HepG2 (cell line): ENCODE measurements at regions not wholly inside any gene's neighbourhood (a gene's known extent, or its start where the extent isn't known, plus 50 kb on each side); places are given as distances from the start of the nearest gene placed in this dataset.

Source experiments
- ATAC-seq: fragments of 200-7000 bp; cut with Tn5 transposase; 3 replicates; pipeline ENCODE4 v1.9.1; 2020; ENCODE audit warnings: mild to moderate bottlenecking, moderate library complexity
- BruUV-seq: library from RNA; stranded (reverse); fragments of 400-500 nt; replicated peaks from 2 replicates; lab custom pipeline; 2021; lab: Mats Ljungman, UMichigan
- CTCF ChIA-PET: fragments of 300-600 bp; formaldehyde crosslinking; extraction: SDS; loops from one replicate; lab custom pipeline; 2021; ENCODE audit warnings: low total read pairs, inconsistent platforms, low intra/inter-chr PET ratio; lab: Yijun Ruan, JAX
- POLR2A ChIA-PET: fragments of 350-600 bp; sonication (Branson Sonifier 250); formaldehyde crosslinking; loops from one replicate; lab custom pipeline; 2020; ENCODE audit warnings: antibody characterized with exemption, inconsistent platforms; lab: Yijun Ruan, JAX
- DNase-seq: peaks from one replicate; pipeline ENCODE4 v3.0.0-alpha.2; 2015; ENCODE audit warnings: low spot score
- FAIRE-seq: peaks from 3 replicates; lab custom pipeline; 2011; peaks lifted over from hg19 to GRCh38; lab: Jason Lieb, UNC
- H2AFZ ChIP-seq: one replicate; pipeline ENCODE4 v1.6.1; 2011; ENCODE audit warnings: low read length, inconsistent platforms
- H3K27ac ChIP-seq: fragments of 300-600 bp; 3 replicates; pipeline ENCODE4 v1.8.0; 2011; ENCODE audit warnings: mixed run types, mild to moderate bottlenecking, mixed read lengths, low read length, inconsistent platforms; ENCODE audit not compliant: insufficient read depth; ENCODE audit errors: extremely low read length
- H3K27me3 ChIP-seq, 2 experiments: fragments of 200-600 bp in 1 of 2; 2 replicates in 1 of 2; 3 replicates in 1 of 2; pipeline versions ENCODE4 v1.6.0 to v1.8.0; 2011; ENCODE audit warnings: low read length in 2 of 2, mild to moderate bottlenecking in 2 of 2, moderate library complexity in 2 of 2, inconsistent platforms in 1 of 2; ENCODE audit not compliant: insufficient read depth in 2 of 2, control insufficient read depth in 1 of 2
- H3K36me3 ChIP-seq, 2 experiments: fragments of 200-600 bp in 1 of 2; replicated peaks in 1 of 2; 2 replicates in 1 of 2; 3 replicates in 1 of 2; pipeline versions ENCODE4 v1.5.1 to v1.8.0; 2011; ENCODE audit warnings: low read length in 2 of 2, inconsistent platforms in 1 of 2; ENCODE audit not compliant: insufficient read depth in 2 of 2, control insufficient read depth in 1 of 2
- H3K4me1 ChIP-seq: 2 replicates; pipeline ENCODE4 v1.5.1; 2012; ENCODE audit warnings: low read length, inconsistent platforms; ENCODE audit not compliant: insufficient read depth
- H3K4me2 ChIP-seq: 2 replicates; pipeline ENCODE4 v1.6.0; 2011; ENCODE audit warnings: low read depth, low read length, inconsistent platforms
- H3K4me3 ChIP-seq, 3 experiments: fragments of 200-600 bp in 1 of 3; sonication (generic), shearing (Covaris generic) in 1 of 3; replicated peaks in 1 of 3; 2 replicates each; pipeline ENCODE4 v1.5.1; 2011 to 2016; ENCODE audit warnings: low read length in 3 of 3, inconsistent platforms in 2 of 3, low read depth in 2 of 3, mild to moderate bottlenecking in 2 of 3, control low read depth in 1 of 3, mixed read lengths in 1 of 3; ENCODE audit not compliant: insufficient read depth in 1 of 3
- H3K79me2 ChIP-seq: one replicate; pipeline ENCODE4 v1.6.1; 2011; ENCODE audit warnings: low read length, inconsistent platforms; ENCODE audit not compliant: insufficient read depth
- H3K9ac ChIP-seq: 2 replicates; pipeline ENCODE4 v1.6.0; 2011; ENCODE audit warnings: mild to moderate bottlenecking, low read depth, low read length, inconsistent platforms; ENCODE audit not compliant: insufficient read depth
- H3K9me3 ChIP-seq: 2 replicates; pipeline ENCODE4 v1.5.1; 2012; ENCODE audit warnings: mild to moderate bottlenecking, low read length
- H4K20me1 ChIP-seq: 2 replicates; pipeline ENCODE4 v1.6.0; 2011; ENCODE audit warnings: inconsistent platforms, mild to moderate bottlenecking, low read length, moderate library complexity; ENCODE audit not compliant: insufficient read depth
- CREB1 ChIP-seq, 2 experiments: fragments of 450-650 bp in 1 of 2; IDR thresholded peaks; 2 replicates each; pipeline ENCODE4 v1.6.1; 2016 to 2017; ENCODE audit warnings: control low read depth in 1 of 2, mild to moderate bottlenecking in 1 of 2, missing compliant biosample characterization in 1 of 2, missing genetic modification characterization in 1 of 2
- EHMT2 ChIP-seq: fragments of 200-600 bp; sonication (generic); IDR thresholded peaks from 2 replicates; pipeline ENCODE4 v1.7.0; 2017; ENCODE audit warnings: antibody characterized with exemption, low read depth, low read length, borderline replicate concordance
- PPARG ChIP-seq: conservative IDR thresholded peaks from 2 replicates; pipeline ENCODE4 v1.6.1; 2016; ENCODE audit warnings: missing biosample characterization, missing genetic modification reagents
- RFX3 ChIP-seq: IDR thresholded peaks from 2 replicates; pipeline ENCODE4 v1.6.1; 2016; ENCODE audit warnings: missing biosample characterization, missing genetic modification reagents
- SATB2 ChIP-seq: sonication (generic); formaldehyde crosslinking; IDR thresholded peaks from 2 replicates; pipeline ENCODE4 v1.5.0; 2020; ENCODE audit warnings: missing genetic modification reagents
- TBX2 ChIP-seq: sonication (generic); formaldehyde crosslinking; IDR thresholded peaks from 2 replicates; pipeline ENCODE4 v1.5.0; 2020; ENCODE audit warnings: missing genetic modification reagents, mild to moderate bottlenecking, borderline replicate concordance
- ZBTB21 ChIP-seq: sonication (generic); formaldehyde crosslinking; IDR thresholded peaks from 2 replicates; pipeline ENCODE4 v1.4.0; 2020; ENCODE audit warnings: missing genetic modification reagents
- ZNF263 ChIP-seq: sonication (generic); formaldehyde crosslinking; IDR thresholded peaks from 2 replicates; pipeline ENCODE4 v1.4.0; 2020; ENCODE audit warnings: missing genetic modification reagents
- ZNF335 ChIP-seq: sonication (generic); formaldehyde crosslinking; IDR thresholded peaks from 2 replicates; pipeline ENCODE4 v1.4.0; 2020; ENCODE audit warnings: missing genetic modification reagents
- ZNF34 ChIP-seq: sonication (generic); formaldehyde crosslinking; IDR thresholded peaks from 2 replicates; pipeline ENCODE4 v1.4.0; 2020; ENCODE audit warnings: mild to moderate bottlenecking, missing genetic modification reagents, borderline replicate concordance
- WGBS: methylation state at CpG from one replicate; pipeline ENCODE4 v1.1.6; 2017; ENCODE audit warnings: low lambda C conversion rate; 5-methylcytosine and 5-hydroxymethylcytosine counted together
- in situ Hi-C: cut with HindIII; loops from 2 replicates; pipeline ENCODE4 v1.10.0; 2017; ENCODE audit warnings: low pct_unique_long_range_greater_than_20kb; ENCODE audit not compliant: extremely low pct_ligation_motif_present
- intact Hi-C: fragments of 100-400 bp; cut with micrococcal nuclease; formaldehyde crosslinking; loops from one replicate; pipeline ENCODE4 v1.10.0; 2022; ENCODE audit not compliant: unreplicated experiment
- TF ChIP-seq, protein P1 (sequence below): sonication (generic); formaldehyde crosslinking; IDR thresholded peaks from 2 replicates; pipeline ENCODE4 v1.4.0; 2020; ENCODE audit warnings: mild to moderate bottlenecking, low read depth, missing genetic modification reagents
- TF ChIP-seq, protein P2 (sequence below): sonication (generic); formaldehyde crosslinking; IDR thresholded peaks from 2 replicates; pipeline ENCODE4 v1.5.0; 2020; ENCODE audit warnings: missing genetic modification reagents

DNA sequence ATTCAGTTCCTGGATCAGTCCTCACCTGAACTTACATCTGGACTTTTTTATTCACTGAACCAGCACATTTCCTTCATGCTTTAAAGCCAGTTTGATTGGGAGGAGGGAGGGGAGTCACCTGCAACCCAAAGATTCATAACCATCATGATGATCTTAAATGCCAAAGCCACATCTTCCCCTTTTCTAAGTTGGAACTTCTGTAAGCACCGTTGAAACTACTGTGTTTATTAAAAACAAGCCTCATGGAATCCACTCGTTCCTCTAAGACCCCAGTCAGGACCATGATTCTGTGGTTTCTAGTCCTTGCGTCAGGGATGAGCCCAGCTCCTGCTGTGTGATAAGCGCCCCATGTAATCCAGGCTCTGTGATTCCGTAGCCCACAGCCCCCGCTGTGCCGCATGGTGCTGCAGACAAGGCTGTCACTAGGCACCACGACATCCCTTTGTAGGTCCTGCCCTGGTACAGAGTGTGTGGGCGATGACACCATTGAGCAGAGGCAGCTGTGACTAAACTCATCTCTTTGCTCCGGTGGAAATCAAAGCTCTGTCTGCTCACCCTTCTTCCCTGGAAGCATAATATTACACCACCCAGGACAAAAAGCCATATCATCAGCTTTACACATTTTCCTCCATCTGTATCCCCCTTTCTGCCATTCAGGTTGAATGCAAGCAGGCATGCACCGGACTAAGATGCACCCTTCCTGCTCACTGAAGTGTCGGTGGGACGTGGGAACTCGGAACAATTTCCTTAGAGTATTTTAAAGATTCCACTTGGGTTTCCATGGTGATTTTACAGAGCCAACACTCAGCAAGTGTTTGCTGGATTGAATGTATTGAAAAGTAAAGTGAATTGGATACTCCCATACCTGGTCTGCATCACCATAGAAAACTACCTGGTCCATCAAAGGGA lies 132.0 kb upstream of the FSTL4 start (continued):
- TF ChIP-seq TBX2 (CRISPR knock-in tag) (no peak), RFX3 (no peak), PPARG (CRISPR knock-in tag) (no peak), EHMT2 (no peak), SATB2 (no peak)
- TF ChIP-seq, protein P1, sequence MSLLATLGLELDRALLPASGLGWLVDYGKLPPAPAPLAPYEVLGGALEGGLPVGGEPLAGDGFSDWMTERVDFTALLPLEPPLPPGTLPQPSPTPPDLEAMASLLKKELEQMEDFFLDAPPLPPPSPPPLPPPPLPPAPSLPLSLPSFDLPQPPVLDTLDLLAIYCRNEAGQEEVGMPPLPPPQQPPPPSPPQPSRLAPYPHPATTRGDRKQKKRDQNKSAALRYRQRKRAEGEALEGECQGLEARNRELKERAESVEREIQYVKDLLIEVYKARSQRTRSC, result no peak

DNA sequence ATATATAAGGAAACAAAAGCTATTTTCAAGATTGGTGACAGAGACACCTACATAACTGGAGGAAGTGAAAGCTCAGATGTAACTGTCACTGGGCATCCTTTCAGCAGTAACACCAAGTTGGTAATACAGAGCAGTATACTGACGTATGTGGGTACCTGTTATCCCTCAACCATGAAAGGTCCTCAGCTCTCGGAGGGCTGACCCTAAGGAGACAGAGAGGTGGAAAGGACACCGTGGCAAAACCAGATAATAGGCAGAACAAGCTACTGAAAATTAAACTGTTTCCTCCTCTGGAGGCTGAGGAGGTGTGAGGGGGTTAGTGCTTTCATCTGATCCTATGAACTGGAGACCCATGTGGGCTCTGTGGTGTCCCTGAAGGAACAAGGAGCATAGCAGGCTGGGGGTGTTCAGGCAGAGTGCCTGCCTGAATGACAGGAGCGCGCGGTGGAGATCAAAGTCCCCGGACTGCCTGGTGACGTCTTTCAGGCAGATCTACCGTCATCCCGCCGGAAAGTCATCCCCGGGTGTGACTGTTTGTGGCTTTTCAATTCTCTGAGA lies 130.2 kb upstream of the FSTL4 start:
- in situ Hi-C loops (no loop called here), intact Hi-C loops (no loop called here)
- no TSS peak for BruUV-seq
- Histone ChIP-seq H3K27me3 (no peaks in the 10 kb centered on the region), H3K4me2 (no peak overlapping the region), H4K20me1 (no peaks in the 10 kb centered on the region), H3K4me3 (no peak overlapping the region), H3K27ac (no peak overlapping the region)
- no peak for DNase-seq
- ATAC-seq, result no peak
- TF ChIP-seq, protein P2, sequence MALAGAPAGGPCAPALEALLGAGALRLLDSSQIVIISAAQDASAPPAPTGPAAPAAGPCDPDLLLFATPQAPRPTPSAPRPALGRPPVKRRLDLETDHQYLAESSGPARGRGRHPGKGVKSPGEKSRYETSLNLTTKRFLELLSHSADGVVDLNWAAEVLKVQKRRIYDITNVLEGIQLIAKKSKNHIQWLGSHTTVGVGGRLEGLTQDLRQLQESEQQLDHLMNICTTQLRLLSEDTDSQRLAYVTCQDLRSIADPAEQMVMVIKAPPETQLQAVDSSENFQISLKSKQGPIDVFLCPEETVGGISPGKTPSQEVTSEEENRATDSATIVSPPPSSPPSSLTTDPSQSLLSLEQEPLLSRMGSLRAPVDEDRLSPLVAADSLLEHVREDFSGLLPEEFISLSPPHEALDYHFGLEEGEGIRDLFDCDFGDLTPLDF (CRISPR knock-in tag), result no peak
- peak; percentile 84 for TF ChIP-seq ZBTB21
- peak; percentile 48; the same call in 1 of the 2 replicates for TF ChIP-seq ZNF263 (CRISPR knock-in tag)
- TF ChIP-seq ZNF335, result 0 out of 2 replicates have a peak, but pooled peaks have one; percentile 54
- no peak for TF ChIP-seq ZNF34 (CRISPR knock-in tag)
- peak; percentile 37 for TF ChIP-seq CREB1 (IDR thresholded peaks at IDR 0.05)
- no peak for TF ChIP-seq CREB1 (CRISPR knock-in tag; IDR thresholded peaks at IDR 0.05)
- TF ChIP-seq, all 625 proteins: peak for 4
- CTCF ChIA-PET, result no interaction called here
- 0 out of 2 replicates have a peak, but pooled peaks cover 6% of the 10 kb centered on the region for H3K4me1 ChIP-seq
- no peak overlapping the region for H2AFZ ChIP-seq
- POLR2A ChIA-PET, result no interaction called here
- no peaks in the 10 kb centered on the region for H3K9me3 ChIP-seq
- H3K79me2 ChIP-seq, result no peaks in the 10 kb centered on the region
- no peak for FAIRE-seq
- WGBS, result 11% methylated on average over 7 of the region's 12 CpGs
- no peaks in the 10 kb centered on the region for H3K36me3 ChIP-seq
- no peak overlapping the region for H3K9ac ChIP-seq
